GM18505 (cell line): ENCODE measurements at regions not wholly inside any gene's neighbourhood (a gene's known extent, or its start where the extent isn't known, plus 50 kb on each side); places are given as distances from the start of the nearest gene placed in this dataset.
"Not testable (repeated sequence)": the region's sequence is repeated elsewhere in the genome, so short reads cannot be mapped to it uniquely, and the experiment has no call there.

Experiments used
- ATAC-seq: cut with Tn5 transposase; IDR thresholded peaks from one replicate; pipeline ENCODE4 v1.9.1; 2021; ENCODE audit not compliant: unreplicated experiment
- POLR2A ChIP-seq: IDR thresholded peaks from 4 replicates; pipeline ENCODE4 v1.6.1; 2011; ENCODE audit warnings: borderline replicate concordance; ENCODE audit not compliant: insufficient read depth, insufficient read length; ENCODE audit errors: extremely low read depth

GRCh38 chr11:38577769-38578168, 1979.7 kb upstream of the RAG2 start:
- ATAC-seq, result no peak
- TF ChIP-seq POLR2A, result no peak

DNA sequence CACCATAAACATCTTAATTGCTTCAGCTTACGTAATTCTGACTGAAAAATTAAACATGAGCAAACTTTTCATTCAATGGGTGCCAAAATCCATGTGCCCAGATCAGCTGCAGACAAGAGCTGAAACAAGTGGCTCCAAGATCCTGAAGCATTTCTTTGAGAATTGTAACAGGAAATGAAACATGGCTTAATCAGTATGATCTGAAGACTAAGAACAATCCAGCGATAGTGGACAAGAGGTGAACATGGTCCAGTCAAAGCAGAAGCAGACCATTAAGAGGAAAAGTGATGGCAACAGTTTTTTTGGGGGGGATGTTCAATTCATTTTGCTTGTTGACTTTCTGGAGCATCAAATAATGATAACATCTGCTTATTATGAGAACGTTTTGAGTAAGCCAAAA, 1964.5 kb upstream of the RAG2 start:
- no peak for ATAC-seq
- TF ChIP-seq POLR2A, result no peak

- no peak for TF ChIP-seq POLR2A
These were observed 1955.1 kb upstream of the RAG2 start for GRCh38 chr11:38553148-38553547.

DNA sequence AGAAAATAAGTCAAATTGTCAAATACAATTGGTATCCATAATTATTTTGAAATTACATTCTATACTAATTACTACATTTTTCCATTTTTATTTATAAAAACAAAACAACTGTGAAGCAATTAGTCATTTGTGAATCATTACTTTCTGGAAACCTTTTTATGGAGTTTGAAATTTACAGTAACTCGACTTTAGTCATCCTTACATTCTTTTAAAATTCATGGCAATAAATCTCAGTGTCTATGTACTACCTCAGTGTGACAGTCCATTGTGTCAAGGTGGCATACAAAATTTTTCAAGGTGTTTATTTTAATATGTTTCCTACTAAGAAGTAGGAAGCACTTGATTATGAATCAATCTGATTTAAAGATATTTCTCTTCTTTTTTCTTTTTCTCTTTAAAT, 1949.4 kb upstream of the RAG2 start:
- ATAC-seq, result no peak
- no peak for TF ChIP-seq POLR2A

More at GRCh38 chr11:38553148-38553547, 1955.1 kb upstream of the RAG2 start:
- ATAC-seq, result no peak

DNA sequence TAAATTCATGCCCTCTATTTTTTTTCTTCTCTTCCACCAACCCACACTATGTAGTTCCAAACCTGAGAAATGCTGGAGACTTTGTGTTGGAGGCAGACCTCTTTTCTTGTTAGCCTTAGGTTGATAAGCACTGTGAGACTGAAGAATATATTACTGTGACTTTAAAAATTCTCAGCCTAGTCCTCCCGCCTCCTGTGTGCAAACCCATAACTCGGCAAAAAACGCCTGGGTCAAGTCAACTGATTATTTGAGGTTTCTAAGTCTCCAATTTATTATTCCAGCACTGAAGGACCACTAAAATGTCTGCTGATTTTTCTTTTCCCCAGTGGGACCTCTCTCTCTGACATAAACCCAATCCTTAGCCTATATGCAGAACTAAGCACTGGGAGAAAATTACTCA, 1946.0 kb upstream of the RAG2 start:
- TF ChIP-seq POLR2A, result no peak
- ATAC-seq, result no peak

- no peak for ATAC-seq
- no peak for TF ChIP-seq POLR2A
These were observed 1945.3 kb upstream of the RAG2 start for GRCh38 chr11:38543311-38543710.

GRCh38 chr11:38538866-38539680, 1941.0 kb upstream of the RAG2 start:
- ATAC-seq, result no peak

DNA sequence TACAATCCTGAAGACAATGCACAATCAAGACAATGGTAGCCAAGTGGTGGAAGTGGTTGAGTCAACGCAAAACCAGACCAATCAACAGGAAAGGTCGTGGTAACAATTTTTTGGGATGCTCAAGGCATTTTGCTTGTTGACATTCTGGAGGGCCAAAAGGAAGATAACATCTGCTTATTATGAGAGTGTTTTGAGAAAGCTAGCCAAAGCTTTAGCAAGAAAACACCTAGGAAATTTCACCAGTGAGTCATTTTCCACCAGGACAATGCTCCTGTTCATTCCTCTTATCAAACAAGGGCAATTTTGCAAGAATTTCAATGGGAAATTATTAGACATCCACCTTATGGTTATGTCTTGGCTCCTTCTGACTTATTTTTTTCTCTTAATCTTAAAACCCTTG, 1932.2 kb upstream of the RAG2 start:
- no peak for TF ChIP-seq POLR2A
- no peak for ATAC-seq

More at GRCh38 chr11:38538866-38539680, 1941.0 kb upstream of the RAG2 start:
- TF ChIP-seq POLR2A, result no peak

- no peak for TF ChIP-seq POLR2A
- ATAC-seq, result no peak
These were observed 1926.9 kb upstream of the RAG2 start for GRCh38 chr11:38524945-38525344.

DNA sequence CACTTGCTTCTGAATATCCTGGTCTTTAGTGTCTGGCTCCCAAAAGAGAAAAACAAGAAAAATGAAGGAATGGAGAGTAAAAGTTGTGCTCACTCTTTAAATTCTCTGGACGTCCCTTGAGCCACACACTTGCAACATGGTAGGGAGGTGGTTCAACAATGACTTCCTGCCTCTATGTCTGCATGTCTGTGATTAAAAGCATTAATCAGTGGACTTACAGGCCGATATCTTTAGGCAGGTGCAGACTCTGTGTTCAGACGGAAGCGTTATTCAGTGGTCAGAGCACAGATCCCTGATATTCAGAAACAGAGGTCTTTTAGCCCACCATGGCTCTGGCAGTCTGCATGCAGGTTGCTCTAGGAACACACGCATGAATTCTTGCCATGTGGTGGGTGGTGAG, 1920.0 kb upstream of the RAG2 start:
- no peak for TF ChIP-seq POLR2A
- no peak for ATAC-seq

- ATAC-seq, result not testable (repeated sequence)
These were observed 1914.8 kb upstream of the RAG2 start for GRCh38 chr11:38512830-38513229.

DNA sequence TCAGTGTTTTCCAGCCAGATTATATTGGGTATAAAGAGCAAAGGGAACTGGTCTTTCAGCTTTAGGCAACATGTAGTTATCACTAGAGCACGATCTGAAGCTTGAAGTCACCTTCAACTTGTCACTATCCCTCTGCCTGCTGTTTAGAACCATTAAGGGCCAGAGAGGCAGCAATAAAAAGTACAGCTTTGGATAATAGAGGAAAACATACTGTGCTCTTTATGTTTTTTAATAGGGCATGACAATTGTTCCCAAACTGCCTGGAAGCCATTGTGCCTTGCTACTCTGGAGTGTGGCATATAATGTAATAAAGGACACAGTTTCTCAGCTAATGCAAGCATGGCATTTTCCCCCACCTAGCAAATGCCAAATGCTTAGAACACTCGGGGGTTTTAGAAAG, 1912.0 kb upstream of the RAG2 start:
- ATAC-seq, result no peak
- no peak for TF ChIP-seq POLR2A

- TF ChIP-seq POLR2A, result no peak
- ATAC-seq, result no peak
These were observed 1905.8 kb upstream of the RAG2 start for GRCh38 chr11:38503876-38504275.

GRCh38 chr11:38498721-38499120, 1900.7 kb upstream of the RAG2 start:
- ATAC-seq, result no peak
- TF ChIP-seq POLR2A, result no peak

GRCh38 chr11:38491986-38492385, 1894.0 kb upstream of the RAG2 start:
- ATAC-seq, result no peak
- no peak for TF ChIP-seq POLR2A

GRCh38 chr11:38481391-38481790, 1883.4 kb upstream of the RAG2 start:
- no peak for ATAC-seq
- no peak for TF ChIP-seq POLR2A
